Endothelial cell of umbilical vein (primary cell): ENCODE measurements at regions not wholly inside any gene's neighbourhood (a gene's known extent, or its start where the extent isn't known, plus 50 kb on each side); places are given as distances from the start of the nearest gene placed in this dataset.

ENCODE experiments used
- BruUV-seq: library from RNA; stranded (reverse); fragments of 400-500 nt; replicated peaks from 2 replicates; lab custom pipeline; 2021; lab: Mats Ljungman, UMichigan
- CTCF ChIA-PET: fragments of 300-600, 350-600 bp; sonication (Branson Sonifier 250); formaldehyde crosslinking; loops from one replicate; lab custom pipeline; 2021; ENCODE audit warnings: antibody characterized with exemption, inconsistent platforms; lab: Charles Lee
- POLR2A ChIA-PET: fragments of 300-600, 350-600 bp; sonication (Branson Sonifier 250); formaldehyde crosslinking; loops from one replicate; lab custom pipeline; 2021; ENCODE audit warnings: antibody characterized with exemption, inconsistent platforms; lab: Charles Lee
- DNase-seq: peaks from one replicate; pipeline ENCODE4 v3.0.0-alpha.2; 2011; ENCODE audit warnings: low read depth, low spot score
- FAIRE-seq: peaks from 2 replicates; lab custom pipeline; 2011; peaks lifted over from hg19 to GRCh38; lab: Jason Lieb, UNC
- H2AFZ ChIP-seq: 2 replicates; pipeline ENCODE4 v1.6.0; 2012; ENCODE audit warnings: low read depth, low read length, control low read depth, inconsistent platforms
- H3K27ac ChIP-seq: 2 replicates; pipeline ENCODE4 v1.5.1; 2011; ENCODE audit warnings: low read depth, mild to moderate bottlenecking, control low read depth, low read length, moderate library complexity; ENCODE audit not compliant: insufficient read depth
- H3K27me3 ChIP-seq, 2 experiments: 2 replicates each; pipeline versions ENCODE4 v1.6.0 to v1.6.1; 2011; ENCODE audit warnings: low read length in 2 of 2, mixed read lengths in 1 of 2; ENCODE audit not compliant: control insufficient read depth in 2 of 2, insufficient read depth in 2 of 2
- H3K36me3 ChIP-seq, 2 experiments: 2 replicates in 1 of 2; 3 replicates in 1 of 2; pipeline ENCODE4 v1.5.1; 2011; ENCODE audit warnings: low read length in 2 of 2, mild to moderate bottlenecking in 1 of 2, moderate library complexity in 1 of 2; ENCODE audit not compliant: control insufficient read depth in 2 of 2, insufficient read depth in 2 of 2; ENCODE audit errors: extremely low read depth in 1 of 2
- H3K4me1 ChIP-seq: 3 replicates; pipeline ENCODE4 v1.5.1; 2011; ENCODE audit warnings: mild to moderate bottlenecking, low read length; ENCODE audit not compliant: control insufficient read depth, insufficient read depth; ENCODE audit errors: extremely low read depth
- H3K4me2 ChIP-seq: 2 replicates; pipeline ENCODE4 v1.6.1; 2011; ENCODE audit warnings: low read length, control low read depth, mixed read lengths; ENCODE audit not compliant: insufficient read depth
- H3K4me3 ChIP-seq, 3 experiments: fragments of 200-600 bp in 1 of 3; sonication (generic), shearing (Covaris generic) in 1 of 3; replicated peaks in 1 of 3; 2 replicates each; pipeline ENCODE4 v1.5.1; 2011 to 2016; ENCODE audit warnings: control low read depth in 3 of 3, low read length in 3 of 3, mild to moderate bottlenecking in 2 of 3, inconsistent platforms in 1 of 3, low read depth in 1 of 3, moderate library complexity in 1 of 3; ENCODE audit not compliant: insufficient read depth in 1 of 3
- H3K79me2 ChIP-seq: 2 replicates; pipeline ENCODE4 v1.6.0; 2012; ENCODE audit warnings: low read length, inconsistent platforms; ENCODE audit not compliant: control insufficient read depth, insufficient read depth
- H3K9ac ChIP-seq: replicated peaks from 2 replicates; pipeline ENCODE3; 2011; ENCODE audit warnings: low read length, control low read depth; ENCODE audit not compliant: insufficient read depth; ENCODE audit errors: extremely low read depth
- H3K9me1 ChIP-seq: replicated peaks from 3 replicates; pipeline ENCODE4 v1.6.0; 2011; ENCODE audit warnings: mild to moderate bottlenecking, low read length; ENCODE audit not compliant: control insufficient read depth, insufficient read depth; ENCODE audit errors: extremely low read depth
- H3K9me3 ChIP-seq: replicated peaks from 2 replicates; pipeline ENCODE4 v1.5.1; 2012; ENCODE audit warnings: low read length, inconsistent platforms; ENCODE audit not compliant: control insufficient read depth, insufficient read depth
- H4K20me1 ChIP-seq: replicated peaks from 2 replicates; pipeline ENCODE3; 2011; ENCODE audit warnings: mild to moderate bottlenecking, low read length; ENCODE audit not compliant: control insufficient read depth, insufficient read depth; ENCODE audit errors: extremely low read depth
- EZH2 ChIP-seq: IDR thresholded peaks from 2 replicates; pipeline ENCODE4 v1.6.1; 2012; ENCODE audit warnings: borderline replicate concordance, low read depth, mild to moderate bottlenecking, moderate library complexity, low read length, inconsistent platforms; ENCODE audit not compliant: severe bottlenecking
- FOS ChIP-seq: IDR thresholded peaks from 2 replicates; pipeline ENCODE4 v1.6.1; 2011; ENCODE audit warnings: mild to moderate bottlenecking, low read length, moderate library complexity, borderline replicate concordance; ENCODE audit not compliant: insufficient read depth
- GATA2 ChIP-seq: IDR thresholded peaks from 2 replicates; pipeline ENCODE4 v1.7.0; 2011; ENCODE audit warnings: low read depth, mild to moderate bottlenecking, moderate library complexity, mixed read lengths, low read length; ENCODE audit not compliant: insufficient read length, insufficient read depth
- JUN ChIP-seq: IDR thresholded peaks from 2 replicates; pipeline ENCODE4 v1.6.1; 2011; ENCODE audit warnings: borderline replicate concordance, low read depth; ENCODE audit not compliant: insufficient read length, insufficient read depth
- MYC ChIP-seq: IDR thresholded peaks from one replicate; pipeline ENCODE4 v1.6.1; 2011; ENCODE audit warnings: mild to moderate bottlenecking, low read depth, low read length
- POLR2A ChIP-seq: IDR thresholded peaks from 2 replicates; pipeline ENCODE4 v1.6.1; 2012; ENCODE audit warnings: low read depth, mild to moderate bottlenecking, control low read depth, low read length
- POLR2AphosphoS5 ChIP-seq: IDR thresholded peaks from 2 replicates; pipeline ENCODE4 v1.6.1; 2012; ENCODE audit warnings: low read depth, mild to moderate bottlenecking, control low read depth, low read length, moderate library complexity; ENCODE audit not compliant: insufficient read depth
- dilution Hi-C: fragments of 300-500 bp; cut with MboI; formaldehyde crosslinking; loops from one replicate; pipeline ENCODE4 v1.15.0; 2019; ENCODE audit warnings: low sequenced_read_pairs; ENCODE audit not compliant: extremely low pct_ligation_motif_present
- intact Hi-C: fragments of 100-400 bp; cut with micrococcal nuclease; formaldehyde crosslinking; loops from one replicate; pipeline ENCODE4 v1.10.0; 2022
- TF ChIP-seq, protein P1 (sequence below), 2 donors: IDR thresholded peaks; 1 replicate in 1 of 2; 2 replicates in 1 of 2; pipeline ENCODE4 v1.5.1; 2011; ENCODE audit warnings: low read length in 2 of 2, mild to moderate bottlenecking in 2 of 2, moderate library complexity in 2 of 2, control low read depth in 1 of 2, inconsistent platforms in 1 of 2, low read depth in 1 of 2; ENCODE audit not compliant: insufficient read depth in 1 of 2; ENCODE audit errors: extremely low read depth in 1 of 2

DNA sequence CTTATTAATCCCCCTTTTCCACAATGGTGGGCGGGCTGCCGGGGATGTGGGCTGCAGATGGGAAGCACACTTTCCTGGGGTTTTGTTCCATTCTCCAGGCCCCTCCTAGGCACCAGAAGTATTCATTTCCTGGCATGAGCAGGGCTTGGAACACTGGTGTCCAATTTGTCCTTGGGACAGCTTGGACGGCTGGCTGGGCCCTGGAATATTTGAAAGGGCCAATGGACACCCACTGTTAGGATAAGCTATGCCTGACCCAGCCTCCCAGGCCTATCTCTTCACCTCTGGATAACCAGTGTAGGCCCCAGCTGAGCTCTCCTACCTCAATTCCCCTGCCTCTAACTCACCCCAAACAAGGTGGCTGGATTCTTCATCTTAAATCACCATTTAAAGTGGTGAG lies 354.9 kb downstream of the PTEN start:
- dilution Hi-C loops (no loop called here), intact Hi-C loops (no loop called here)
- Histone ChIP-seq H3K4me1 (no peaks in the 10 kb centered on the region), H3K9ac (no peak overlapping the region), H3K79me2 (no peaks in the 10 kb centered on the region), H4K20me1 (no peaks in the 10 kb centered on the region), H2AFZ (no peak overlapping the region), H3K36me3 (no peaks in the 10 kb centered on the region), H3K9me1 (no peaks in the 10 kb centered on the region), H3K27ac (no peak overlapping the region), H3K4me3 (no peak overlapping the region), H3K9me3 (no peaks in the 10 kb centered on the region), H3K27me3 (peaks cover 2 to 6% of the 10 kb centered on the region in 2 experiments), H3K4me2 (no peak overlapping the region)
- DNase-seq (no peak), FAIRE-seq (no peak)
- no TSS peak for BruUV-seq
- POLR2A ChIA-PET: no interaction called here
- TF ChIP-seq GATA2 (no peak), MYC (no peak), POLR2A (no peak), JUN (no peak), EZH2 (no peak), FOS (no peak), POLR2AphosphoS5 (no peak)
- TF ChIP-seq, protein P1, sequence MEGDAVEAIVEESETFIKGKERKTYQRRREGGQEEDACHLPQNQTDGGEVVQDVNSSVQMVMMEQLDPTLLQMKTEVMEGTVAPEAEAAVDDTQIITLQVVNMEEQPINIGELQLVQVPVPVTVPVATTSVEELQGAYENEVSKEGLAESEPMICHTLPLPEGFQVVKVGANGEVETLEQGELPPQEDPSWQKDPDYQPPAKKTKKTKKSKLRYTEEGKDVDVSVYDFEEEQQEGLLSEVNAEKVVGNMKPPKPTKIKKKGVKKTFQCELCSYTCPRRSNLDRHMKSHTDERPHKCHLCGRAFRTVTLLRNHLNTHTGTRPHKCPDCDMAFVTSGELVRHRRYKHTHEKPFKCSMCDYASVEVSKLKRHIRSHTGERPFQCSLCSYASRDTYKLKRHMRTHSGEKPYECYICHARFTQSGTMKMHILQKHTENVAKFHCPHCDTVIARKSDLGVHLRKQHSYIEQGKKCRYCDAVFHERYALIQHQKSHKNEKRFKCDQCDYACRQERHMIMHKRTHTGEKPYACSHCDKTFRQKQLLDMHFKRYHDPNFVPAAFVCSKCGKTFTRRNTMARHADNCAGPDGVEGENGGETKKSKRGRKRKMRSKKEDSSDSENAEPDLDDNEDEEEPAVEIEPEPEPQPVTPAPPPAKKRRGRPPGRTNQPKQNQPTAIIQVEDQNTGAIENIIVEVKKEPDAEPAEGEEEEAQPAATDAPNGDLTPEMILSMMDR (IDR thresholded peaks at IDR 0.05; ENCODE audit: extremely low read depth in 1 of 2, insufficient read depth in 1 of 2, low read depth in 1 of 2, low read length in 2 of 2): no peak
- CTCF ChIA-PET: no interaction called here
